Putamen (tissue), 1 donor: ENCODE measurements at regions not wholly inside any gene's neighbourhood (a gene's known extent, or its start where the extent isn't known, plus 50 kb on each side); places are given as distances from the start of the nearest gene placed in this dataset.
"Not testable (repeated sequence)": the region's sequence is repeated elsewhere in the genome, so short reads cannot be mapped to it uniquely, and the experiment has no call there.

Experiments used
- DNase-seq: peaks from one replicate; pipeline ENCODE4 v3.0.0-alpha.2; 2016; ENCODE audit warnings: low spot score

DNA sequence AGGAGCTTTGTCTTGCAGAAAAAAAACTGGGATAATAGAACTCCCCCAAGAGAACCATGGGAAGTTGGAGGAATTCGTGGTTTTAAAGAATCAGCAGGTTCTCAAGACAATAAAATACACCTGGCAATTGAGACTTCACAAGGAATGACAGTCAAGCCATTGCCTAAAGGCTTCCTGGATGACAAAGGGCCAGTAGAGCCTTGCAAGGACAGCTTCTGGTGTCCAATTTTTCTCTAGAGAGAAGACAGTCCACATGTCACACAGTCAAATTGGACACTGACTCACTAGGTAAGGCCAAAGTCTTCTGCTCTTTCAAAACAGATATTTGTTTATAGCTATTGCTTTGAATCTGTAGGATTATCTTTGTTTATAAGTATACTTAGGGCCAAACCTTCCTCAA is 80.3 kb upstream of the BMP5 start:
- DNase-seq = no peak

DNA sequence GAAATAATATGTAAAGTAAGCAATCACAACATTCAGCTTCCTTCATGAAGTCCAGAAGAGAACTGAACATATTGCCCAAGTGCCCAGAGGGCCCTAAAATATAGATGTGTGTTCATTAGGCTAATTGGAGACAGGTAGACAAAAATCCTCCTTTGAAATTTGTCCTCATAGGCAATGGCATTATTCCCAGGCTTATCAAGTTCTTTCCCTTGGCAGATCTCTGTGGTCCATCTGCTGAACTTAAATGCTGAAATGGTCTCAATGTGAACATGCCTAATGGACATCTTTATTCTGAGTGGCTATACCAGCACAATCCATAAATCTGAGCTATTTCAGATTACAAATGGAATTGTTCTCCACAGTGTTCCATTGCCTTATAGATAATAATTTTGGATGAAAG is 79.0 kb upstream of the BMP5 start:
- no peak for DNase-seq

DNA sequence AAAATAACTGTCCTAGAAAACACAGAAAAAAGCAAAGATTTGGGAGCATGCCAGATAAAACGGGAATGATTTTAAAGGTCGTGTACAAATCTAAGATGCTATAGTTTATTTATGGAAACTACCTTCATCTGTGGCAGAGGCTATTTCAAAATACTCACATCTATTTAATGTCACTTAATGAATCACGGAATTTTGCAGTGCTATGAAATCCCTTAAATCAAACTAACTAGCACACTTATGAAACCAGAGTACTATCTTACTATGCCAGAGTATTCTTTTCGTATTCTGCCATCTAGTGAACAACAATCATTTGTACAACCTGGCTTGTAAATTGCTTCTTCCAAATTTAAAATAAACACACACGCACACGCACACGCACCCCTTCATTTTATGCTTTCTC is 77.9 kb upstream of the BMP5 start:
- DNase-seq = peak; percentile 10

- DNase-seq = no peak
These were observed 74.9 kb upstream of the BMP5 start for GRCh38 chr6:55950071-55950814.

- no peak for DNase-seq
These were observed 67.9 kb upstream of the BMP5 start for GRCh38 chr6:55943329-55943728.

DNA sequence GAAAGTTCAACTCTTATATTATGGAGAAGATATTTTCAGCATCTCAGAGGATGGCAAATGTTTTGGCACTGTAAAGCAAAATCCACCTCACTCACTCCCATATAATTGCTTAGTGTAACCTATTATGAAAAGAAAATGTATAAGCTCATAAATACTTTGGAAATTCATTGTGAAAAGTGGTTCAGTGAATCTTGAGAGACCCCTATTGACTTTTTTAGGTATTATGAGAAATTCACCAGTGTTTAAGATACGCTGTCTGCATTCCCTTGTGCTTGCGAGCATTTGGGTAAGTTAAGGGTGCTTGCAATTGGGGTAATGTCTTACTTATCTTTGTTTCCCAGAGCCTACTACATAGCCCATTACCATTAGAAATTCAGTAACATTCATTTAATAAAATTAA is 66.3 kb upstream of the BMP5 start:
- DNase-seq = no peak

DNA sequence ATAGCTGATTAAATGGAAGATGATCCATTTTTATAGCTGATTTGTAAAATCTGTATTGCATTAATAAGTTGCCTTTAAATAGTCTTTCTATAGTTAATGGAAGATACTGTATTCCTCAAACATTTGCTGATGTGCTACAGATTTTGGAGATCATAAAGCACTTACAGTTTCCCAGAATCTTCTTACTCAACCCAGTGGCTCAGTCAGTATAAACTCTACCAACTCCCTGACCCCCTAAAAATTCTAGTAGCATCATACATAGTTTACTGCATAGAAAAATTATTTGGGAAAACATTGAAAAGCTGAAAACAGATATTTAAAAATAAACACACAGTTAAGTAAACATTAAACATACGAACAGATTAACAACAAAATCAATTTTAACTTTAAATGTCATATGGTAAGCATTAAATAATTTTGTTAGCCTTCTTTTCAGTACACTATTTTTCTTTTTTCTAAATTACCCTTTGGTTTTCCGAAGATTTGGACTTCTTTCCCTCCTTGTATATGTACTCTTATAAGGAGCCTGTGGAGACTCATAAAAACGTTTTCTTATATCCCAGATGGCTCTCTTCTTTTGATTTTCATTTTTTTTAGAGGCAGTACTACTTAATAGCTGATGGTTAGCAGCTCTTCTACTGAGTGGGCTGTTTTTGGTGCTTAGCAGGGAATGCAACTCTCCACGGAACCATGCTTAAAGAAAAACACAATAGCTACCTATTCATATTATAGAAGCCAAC is 62.7 kb upstream of the BMP5 start:
- no peak for DNase-seq

GRCh38 chr6:55937261-55937947 is 62.0 kb upstream of the BMP5 start:
- no peak for DNase-seq

- no peak for DNase-seq
These were observed 55.7 kb upstream of the BMP5 start for GRCh38 chr6:55931101-55931500.

DNA sequence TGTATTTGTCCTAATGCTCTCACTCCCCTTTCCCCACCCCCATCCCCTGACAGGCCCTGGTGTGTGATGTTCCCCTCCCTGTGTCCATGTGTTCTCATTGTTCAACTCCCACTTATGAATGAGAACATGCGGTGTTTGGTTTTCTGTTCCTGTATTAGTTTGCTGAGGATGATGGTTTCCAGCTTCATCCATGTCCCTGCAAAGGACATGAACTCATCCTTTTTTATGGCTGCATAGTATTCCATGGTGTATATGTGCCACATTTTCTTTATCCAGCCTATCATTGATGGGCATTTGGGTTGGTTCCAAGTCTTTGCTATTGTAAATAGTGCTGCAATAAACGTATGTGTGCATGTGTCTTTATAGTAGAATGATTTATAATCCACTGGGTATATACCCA is 52.3 kb upstream of the BMP5 start:
- DNase-seq = not testable (repeated sequence)

GRCh38 chr6:55925292-55925691 is 49.9 kb upstream of the BMP5 start:
- DNase-seq = peak; percentile 17
